ENCODE measurements at regions not wholly inside any gene's neighbourhood (a gene's known extent, or its start where the extent isn't known, plus 50 kb on each side); places are given as distances from the start of the nearest gene placed in this dataset.
"Not testable (repeated sequence)": the region's sequence is repeated elsewhere in the genome, so short reads cannot be mapped to it uniquely, and the experiment has no call there.

GRCh38 chr18:57913686-57914085, 110.6 kb upstream of the ATP8B1 start:
- DNase-seq: no peak

- DNase-seq: no peak
Measured at GRCh38 chr18:57910817-57911216, 107.7 kb upstream of the ATP8B1 start.

GRCh38 chr18:57910134-57910533, 107.0 kb upstream of the ATP8B1 start:
- no peak for DNase-seq

- no peak for DNase-seq
Measured at GRCh38 chr18:57909620-57910019, 106.5 kb upstream of the ATP8B1 start.

- DNase-seq: no peak
Measured at GRCh38 chr18:57908092-57908491, 105.0 kb upstream of the ATP8B1 start.

- DNase-seq: no peak
Measured at GRCh38 chr18:57907550-57907949, 104.4 kb upstream of the ATP8B1 start.

GRCh38 chr18:57906852-57907251, 103.7 kb upstream of the ATP8B1 start:
- no peak for DNase-seq

- no peak for DNase-seq
Measured at GRCh38 chr18:57904535-57904934, 101.4 kb upstream of the ATP8B1 start.

GRCh38 chr18:57902721-57903120, 99.6 kb upstream of the ATP8B1 start:
- DNase-seq: no peak

GRCh38 chr18:57901825-57902589, 98.9 kb upstream of the ATP8B1 start:
- no peak for DNase-seq

GRCh38 chr18:57900906-57901435, 97.9 kb upstream of the ATP8B1 start:
- DNase-seq: no peak

GRCh38 chr18:57898506-57899124, 95.5 kb upstream of the ATP8B1 start:
- peak; percentile 15 for DNase-seq

GRCh38 chr18:57895182-57895581, 92.1 kb upstream of the ATP8B1 start:
- DNase-seq: no peak

GRCh38 chr18:57891707-57892391, 88.7 kb upstream of the ATP8B1 start:
- DNase-seq: no peak

- no peak for DNase-seq
Measured at GRCh38 chr18:57890266-57890665, 87.2 kb upstream of the ATP8B1 start.

- DNase-seq: no peak
Measured at GRCh38 chr18:57889841-57890240, 86.7 kb upstream of the ATP8B1 start.

- no peak for DNase-seq
Measured at GRCh38 chr18:57887543-57888383, 84.6 kb upstream of the ATP8B1 start.

- no peak for DNase-seq
Measured at GRCh38 chr18:57885931-57886330, 82.8 kb upstream of the ATP8B1 start.

GRCh38 chr18:57882465-57882864, 79.3 kb upstream of the ATP8B1 start:
- no peak for DNase-seq

- DNase-seq: peak; percentile 77
Measured at GRCh38 chr18:57881818-57882413, 78.8 kb upstream of the ATP8B1 start.

GRCh38 chr18:57879924-57880323, 76.8 kb upstream of the ATP8B1 start:
- DNase-seq: not testable (repeated sequence)

GRCh38 chr18:57869221-57869620, 66.1 kb upstream of the ATP8B1 start:
- DNase-seq: no peak

Measured in NCI-H345 (cell line).